Stimulated activated CD4-positive, alpha-beta T cell treated with anti-CD3 and anti-CD28 coated beads, Interleukin-4, amount 100 ng/mL, for 4 hours (primary cell): ENCODE measurements at regions not wholly inside any gene's neighbourhood (a gene's known extent, or its start where the extent isn't known, plus 50 kb on each side); places are given as distances from the start of the nearest gene placed in this dataset.

Source experiments
- DNase-seq, 2 experiments: peaks; one replicate each; pipeline ENCODE4 v3.0.0-alpha.2; 2020

- no peak for DNase-seq
Measured at GRCh38 chr1:21346365-21347071, 56.3 kb upstream of the ECE1 start.

- DNase-seq, result no peak
Measured at GRCh38 chr1:21344750-21345443, 54.6 kb upstream of the ECE1 start.

GRCh38 chr1:21344098-21344749 lies 54.0 kb upstream of the ECE1 start:
- DNase-seq, result no peak

GRCh38 chr1:21342961-21343838 lies 52.9 kb upstream of the ECE1 start:
- DNase-seq, result peak in 1 of 2 experiments; percentile 52

- DNase-seq, result no peak
Measured at GRCh38 chr1:21341517-21342078, 51.3 kb upstream of the ECE1 start.

- DNase-seq, result no peak
Measured at GRCh38 chr1:21341022-21341421, 50.8 kb upstream of the ECE1 start.

GRCh38 chr1:21340230-21340945 lies 50.1 kb upstream of the ECE1 start:
- DNase-seq, result no peak
